Endothelial cell of umbilical vein (primary cell): ENCODE measurements at regions not wholly inside any gene's neighbourhood (a gene's known extent, or its start where the extent isn't known, plus 50 kb on each side); places are given as distances from the start of the nearest gene placed in this dataset.

Experiments
- BruUV-seq: library from RNA; stranded (reverse); fragments of 400-500 nt; replicated peaks from 2 replicates; lab custom pipeline; 2021; lab: Mats Ljungman, UMichigan
- CTCF ChIA-PET: fragments of 300-600, 350-600 bp; sonication (Branson Sonifier 250); formaldehyde crosslinking; loops from one replicate; lab custom pipeline; 2021; ENCODE audit warnings: antibody characterized with exemption, inconsistent platforms; lab: Charles Lee
- POLR2A ChIA-PET: fragments of 300-600, 350-600 bp; sonication (Branson Sonifier 250); formaldehyde crosslinking; loops from one replicate; lab custom pipeline; 2021; ENCODE audit warnings: antibody characterized with exemption, inconsistent platforms; lab: Charles Lee
- DNase-seq: peaks from one replicate; pipeline ENCODE4 v3.0.0-alpha.2; 2011; ENCODE audit warnings: low read depth, low spot score
- FAIRE-seq: peaks from 2 replicates; lab custom pipeline; 2011; peaks lifted over from hg19 to GRCh38; lab: Jason Lieb, UNC
- H2AFZ ChIP-seq: 2 replicates; pipeline ENCODE4 v1.6.0; 2012; ENCODE audit warnings: low read depth, low read length, control low read depth, inconsistent platforms
- H3K27ac ChIP-seq: 2 replicates; pipeline ENCODE4 v1.5.1; 2011; ENCODE audit warnings: low read depth, mild to moderate bottlenecking, control low read depth, low read length, moderate library complexity; ENCODE audit not compliant: insufficient read depth
- H3K27me3 ChIP-seq, 2 experiments: 2 replicates each; pipeline versions ENCODE4 v1.6.0 to v1.6.1; 2011; ENCODE audit warnings: low read length in 2 of 2, mixed read lengths in 1 of 2; ENCODE audit not compliant: control insufficient read depth in 2 of 2, insufficient read depth in 2 of 2
- H3K36me3 ChIP-seq, 2 experiments: 2 replicates in 1 of 2; 3 replicates in 1 of 2; pipeline ENCODE4 v1.5.1; 2011; ENCODE audit warnings: low read length in 2 of 2, mild to moderate bottlenecking in 1 of 2, moderate library complexity in 1 of 2; ENCODE audit not compliant: control insufficient read depth in 2 of 2, insufficient read depth in 2 of 2; ENCODE audit errors: extremely low read depth in 1 of 2
- H3K4me1 ChIP-seq: 3 replicates; pipeline ENCODE4 v1.5.1; 2011; ENCODE audit warnings: mild to moderate bottlenecking, low read length; ENCODE audit not compliant: control insufficient read depth, insufficient read depth; ENCODE audit errors: extremely low read depth
- H3K4me2 ChIP-seq: 2 replicates; pipeline ENCODE4 v1.6.1; 2011; ENCODE audit warnings: low read length, control low read depth, mixed read lengths; ENCODE audit not compliant: insufficient read depth
- H3K4me3 ChIP-seq, 3 experiments: fragments of 200-600 bp in 1 of 3; sonication (generic), shearing (Covaris generic) in 1 of 3; replicated peaks in 1 of 3; 2 replicates each; pipeline ENCODE4 v1.5.1; 2011 to 2016; ENCODE audit warnings: control low read depth in 3 of 3, low read length in 3 of 3, mild to moderate bottlenecking in 2 of 3, inconsistent platforms in 1 of 3, low read depth in 1 of 3, moderate library complexity in 1 of 3; ENCODE audit not compliant: insufficient read depth in 1 of 3
- H3K79me2 ChIP-seq: 2 replicates; pipeline ENCODE4 v1.6.0; 2012; ENCODE audit warnings: low read length, inconsistent platforms; ENCODE audit not compliant: control insufficient read depth, insufficient read depth
- H3K9ac ChIP-seq: replicated peaks from 2 replicates; pipeline ENCODE3; 2011; ENCODE audit warnings: low read length, control low read depth; ENCODE audit not compliant: insufficient read depth; ENCODE audit errors: extremely low read depth
- H3K9me1 ChIP-seq: replicated peaks from 3 replicates; pipeline ENCODE4 v1.6.0; 2011; ENCODE audit warnings: mild to moderate bottlenecking, low read length; ENCODE audit not compliant: control insufficient read depth, insufficient read depth; ENCODE audit errors: extremely low read depth
- H3K9me3 ChIP-seq: replicated peaks from 2 replicates; pipeline ENCODE4 v1.5.1; 2012; ENCODE audit warnings: low read length, inconsistent platforms; ENCODE audit not compliant: control insufficient read depth, insufficient read depth
- H4K20me1 ChIP-seq: replicated peaks from 2 replicates; pipeline ENCODE3; 2011; ENCODE audit warnings: mild to moderate bottlenecking, low read length; ENCODE audit not compliant: control insufficient read depth, insufficient read depth; ENCODE audit errors: extremely low read depth
- EZH2 ChIP-seq: IDR thresholded peaks from 2 replicates; pipeline ENCODE4 v1.6.1; 2012; ENCODE audit warnings: borderline replicate concordance, low read depth, mild to moderate bottlenecking, moderate library complexity, low read length, inconsistent platforms; ENCODE audit not compliant: severe bottlenecking
- FOS ChIP-seq: IDR thresholded peaks from 2 replicates; pipeline ENCODE4 v1.6.1; 2011; ENCODE audit warnings: mild to moderate bottlenecking, low read length, moderate library complexity, borderline replicate concordance; ENCODE audit not compliant: insufficient read depth
- GATA2 ChIP-seq: IDR thresholded peaks from 2 replicates; pipeline ENCODE4 v1.7.0; 2011; ENCODE audit warnings: low read depth, mild to moderate bottlenecking, moderate library complexity, mixed read lengths, low read length; ENCODE audit not compliant: insufficient read length, insufficient read depth
- JUN ChIP-seq: IDR thresholded peaks from 2 replicates; pipeline ENCODE4 v1.6.1; 2011; ENCODE audit warnings: borderline replicate concordance, low read depth; ENCODE audit not compliant: insufficient read length, insufficient read depth
- MYC ChIP-seq: IDR thresholded peaks from one replicate; pipeline ENCODE4 v1.6.1; 2011; ENCODE audit warnings: mild to moderate bottlenecking, low read depth, low read length
- POLR2A ChIP-seq: IDR thresholded peaks from 2 replicates; pipeline ENCODE4 v1.6.1; 2012; ENCODE audit warnings: low read depth, mild to moderate bottlenecking, control low read depth, low read length
- POLR2AphosphoS5 ChIP-seq: IDR thresholded peaks from 2 replicates; pipeline ENCODE4 v1.6.1; 2012; ENCODE audit warnings: low read depth, mild to moderate bottlenecking, control low read depth, low read length, moderate library complexity; ENCODE audit not compliant: insufficient read depth
- dilution Hi-C: fragments of 300-500 bp; cut with MboI; formaldehyde crosslinking; loops from one replicate; pipeline ENCODE4 v1.15.0; 2019; ENCODE audit warnings: low sequenced_read_pairs; ENCODE audit not compliant: extremely low pct_ligation_motif_present
- intact Hi-C: fragments of 100-400 bp; cut with micrococcal nuclease; formaldehyde crosslinking; loops from one replicate; pipeline ENCODE4 v1.10.0; 2022
- TF ChIP-seq, protein P1 (sequence below): IDR thresholded peaks from 2 replicates; pipeline ENCODE4 v1.6.1; 2011; ENCODE audit not compliant: insufficient read depth, insufficient read length
- TF ChIP-seq, protein P2 (sequence below), 2 donors: IDR thresholded peaks; 1 replicate in 1 of 2; 2 replicates in 1 of 2; pipeline ENCODE4 v1.5.1; 2011; ENCODE audit warnings: low read length in 2 of 2, mild to moderate bottlenecking in 2 of 2, moderate library complexity in 2 of 2, control low read depth in 1 of 2, inconsistent platforms in 1 of 2, low read depth in 1 of 2; ENCODE audit not compliant: insufficient read depth in 1 of 2; ENCODE audit errors: extremely low read depth in 1 of 2

DNA sequence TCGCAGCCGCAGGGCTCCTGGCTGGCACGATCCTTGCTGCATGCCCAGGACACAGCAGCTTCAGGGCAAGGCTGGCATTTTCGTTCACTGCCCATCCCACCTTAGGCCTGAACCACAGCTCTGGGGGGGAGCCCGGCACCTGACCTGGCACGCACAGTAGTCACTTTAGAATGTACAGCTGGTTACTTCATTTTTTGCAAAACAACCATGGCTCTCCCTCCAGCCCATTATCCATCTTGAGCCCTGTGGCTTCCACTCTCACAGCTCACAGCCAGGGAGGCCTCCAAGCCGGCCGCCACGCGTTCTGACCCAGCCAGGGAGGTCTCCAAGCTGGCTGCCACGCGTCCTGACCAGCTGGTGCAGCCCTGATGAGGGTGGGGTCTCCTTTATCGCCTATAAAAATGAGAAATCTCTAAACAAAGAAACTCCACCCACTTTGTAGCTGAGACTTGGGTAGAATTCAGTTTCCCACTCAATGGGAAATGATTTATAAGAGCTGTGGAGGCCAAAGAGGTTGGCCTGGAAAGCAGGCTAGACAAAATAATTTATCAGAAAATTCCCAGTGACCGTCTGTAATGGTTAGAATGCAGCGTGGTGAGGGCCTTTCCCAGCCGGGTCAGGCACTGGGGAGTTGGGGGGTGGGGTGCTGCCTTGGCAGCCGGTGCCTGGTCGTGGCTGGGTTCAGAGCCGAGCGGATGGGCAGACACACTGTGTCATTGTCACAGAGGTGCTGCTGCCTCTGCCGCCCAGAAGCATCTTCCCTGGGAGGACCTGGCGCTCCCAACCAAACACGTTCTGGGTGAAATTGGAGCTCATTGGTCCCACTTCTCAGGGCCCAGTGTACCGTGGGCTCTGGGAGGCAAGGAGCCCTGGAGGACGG is 54.6 kb upstream of the ACTRT2 start:
- Histone ChIP-seq H3K36me3 (no peaks in the 10 kb centered on the region), H3K27me3 (no peaks in the 10 kb centered on the region), H4K20me1 (no peaks in the 10 kb centered on the region), H3K27ac (no peak overlapping the region), H3K9me1 (no peaks in the 10 kb centered on the region), H3K4me2 (no peak overlapping the region), H3K4me3 (no peak overlapping the region), H3K79me2 (no peaks in the 10 kb centered on the region), H3K9ac (no peak overlapping the region), H3K4me1 (no peaks in the 10 kb centered on the region), H3K9me3 (no peaks in the 10 kb centered on the region), H2AFZ (no peak overlapping the region)
- CTCF ChIA-PET, result no interaction called here
- DNase-seq (no peak), FAIRE-seq (no peak)
- no TSS peak for BruUV-seq
- TF ChIP-seq POLR2AphosphoS5 (no peak), POLR2A (no peak), EZH2 (no peak), JUN (no peak), MYC (no peak)
- TF ChIP-seq, protein P1, sequence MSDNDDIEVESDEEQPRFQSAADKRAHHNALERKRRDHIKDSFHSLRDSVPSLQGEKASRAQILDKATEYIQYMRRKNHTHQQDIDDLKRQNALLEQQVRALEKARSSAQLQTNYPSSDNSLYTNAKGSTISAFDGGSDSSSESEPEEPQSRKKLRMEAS, result no peak
- POLR2A ChIA-PET, result no interaction called here
- dilution Hi-C loops (no loop called here), intact Hi-C loops (no loop called here)

DNA sequence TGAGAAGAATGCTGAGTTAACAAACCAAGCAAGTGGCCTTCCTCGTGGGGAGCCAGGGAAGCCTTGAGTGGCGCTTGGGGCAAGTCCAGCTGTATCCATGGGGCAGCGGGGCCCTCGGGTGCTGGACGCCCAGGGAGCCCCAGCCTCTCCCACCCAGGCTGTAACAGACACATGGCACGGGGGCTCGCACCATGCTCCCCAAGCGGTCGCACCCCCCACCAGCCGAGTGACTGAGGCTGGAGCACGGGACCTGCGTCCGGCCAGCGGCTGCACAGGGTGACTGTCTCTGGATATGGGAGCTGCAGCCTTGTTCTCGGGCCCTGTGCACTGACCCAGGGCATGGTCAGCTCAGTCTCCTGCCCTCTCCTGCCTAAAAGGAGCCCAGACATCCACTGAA is 53.9 kb upstream of the ACTRT2 start:
- Histone ChIP-seq H3K9ac (no peak overlapping the region), H3K27ac (no peak overlapping the region), H3K36me3 (no peaks in the 10 kb centered on the region), H4K20me1 (no peaks in the 10 kb centered on the region), H3K9me3 (no peaks in the 10 kb centered on the region), H3K27me3 (no peaks in the 10 kb centered on the region), H3K4me1 (no peaks in the 10 kb centered on the region), H3K79me2 (no peaks in the 10 kb centered on the region), H3K9me1 (no peaks in the 10 kb centered on the region), H2AFZ (no peak overlapping the region), H3K4me2 (no peak overlapping the region), H3K4me3 (no peak overlapping the region)
- no peak for FAIRE-seq
- TF ChIP-seq, protein P1, result no peak
- TF ChIP-seq EZH2 (no peak), POLR2A (no peak), JUN (no peak), GATA2 (no peak), POLR2AphosphoS5 (no peak), MYC (no peak), FOS (no peak)
- TF ChIP-seq, protein P2, sequence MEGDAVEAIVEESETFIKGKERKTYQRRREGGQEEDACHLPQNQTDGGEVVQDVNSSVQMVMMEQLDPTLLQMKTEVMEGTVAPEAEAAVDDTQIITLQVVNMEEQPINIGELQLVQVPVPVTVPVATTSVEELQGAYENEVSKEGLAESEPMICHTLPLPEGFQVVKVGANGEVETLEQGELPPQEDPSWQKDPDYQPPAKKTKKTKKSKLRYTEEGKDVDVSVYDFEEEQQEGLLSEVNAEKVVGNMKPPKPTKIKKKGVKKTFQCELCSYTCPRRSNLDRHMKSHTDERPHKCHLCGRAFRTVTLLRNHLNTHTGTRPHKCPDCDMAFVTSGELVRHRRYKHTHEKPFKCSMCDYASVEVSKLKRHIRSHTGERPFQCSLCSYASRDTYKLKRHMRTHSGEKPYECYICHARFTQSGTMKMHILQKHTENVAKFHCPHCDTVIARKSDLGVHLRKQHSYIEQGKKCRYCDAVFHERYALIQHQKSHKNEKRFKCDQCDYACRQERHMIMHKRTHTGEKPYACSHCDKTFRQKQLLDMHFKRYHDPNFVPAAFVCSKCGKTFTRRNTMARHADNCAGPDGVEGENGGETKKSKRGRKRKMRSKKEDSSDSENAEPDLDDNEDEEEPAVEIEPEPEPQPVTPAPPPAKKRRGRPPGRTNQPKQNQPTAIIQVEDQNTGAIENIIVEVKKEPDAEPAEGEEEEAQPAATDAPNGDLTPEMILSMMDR (IDR thresholded peaks at IDR 0.05; ENCODE audit: extremely low read depth in 1 of 2, insufficient read depth in 1 of 2, low read depth in 1 of 2, low read length in 2 of 2), result no peak
- intact Hi-C loops (no loop called here), dilution Hi-C loops (no loop called here)
- ChIA-PET POLR2A (no interaction called here), CTCF (no interaction called here)
- BruUV-seq, result no TSS peak
- DNase-seq, result no peak
